CD4-positive, alpha-beta T cell (primary cell): ENCODE measurements at regions not wholly inside any gene's neighbourhood (a gene's known extent, or its start where the extent isn't known, plus 50 kb on each side); places are given as distances from the start of the nearest gene placed in this dataset.

ENCODE experiments used
- ATAC-seq: fragments of 200-7000 bp; cut with Tn5 transposase; one replicate; pipeline ENCODE4 v1.10.0; 2022; ENCODE audit warnings: mild to moderate bottlenecking; ENCODE audit not compliant: poor library complexity
- CTCF ChIA-PET: fragments of 350-600 bp; sonication (Branson Sonifier 250); formaldehyde crosslinking; loops from one replicate; lab custom pipeline; 2021; ENCODE audit warnings: antibody characterized with exemption, inconsistent platforms; lab: Charles Lee
- POLR2A ChIA-PET: fragments of 350-600 bp; sonication (Branson Sonifier 250); formaldehyde crosslinking; loops from one replicate; lab custom pipeline; 2021; ENCODE audit warnings: antibody characterized with exemption, inconsistent platforms; lab: Charles Lee
- DNase-seq, 14 experiments: peaks; one replicate each; pipeline ENCODE4 v3.0.0-alpha.2; 2013 to 2020; ENCODE audit warnings: mixed read lengths in 2 of 14
- H3K27ac ChIP-seq, 2 donors: one replicate each; pipeline versions ENCODE4 v1.5.1 to v1.7.0; 2013; ENCODE audit warnings: low read length in 2 of 2, low read depth in 1 of 2, mild to moderate bottlenecking in 1 of 2
- H3K27me3 ChIP-seq, 2 experiments: 1 replicate in 1 of 2; 2 replicates in 1 of 2; pipeline versions ENCODE4 v1.6.1 to v1.7.0; 2013; ENCODE audit warnings: low read length in 2 of 2, control low read depth in 1 of 2, mild to moderate bottlenecking in 1 of 2, moderate library complexity in 1 of 2; ENCODE audit not compliant: insufficient read depth in 2 of 2, control insufficient read depth in 1 of 2
- H3K36me3 ChIP-seq: one replicate; pipeline ENCODE4 v1.6.1; 2013; ENCODE audit warnings: low read length, control low read depth; ENCODE audit not compliant: insufficient read depth
- H3K4me1 ChIP-seq: one replicate; pipeline ENCODE4 v1.6.1; 2013; ENCODE audit warnings: low read length, control low read depth; ENCODE audit not compliant: insufficient read depth
- H3K4me3 ChIP-seq: one replicate; pipeline ENCODE4 v1.5.1; 2013; ENCODE audit warnings: mild to moderate bottlenecking, low read length, moderate library complexity
- H3K9me3 ChIP-seq, 2 experiments: 1 replicate in 1 of 2; 2 replicates in 1 of 2; pipeline versions ENCODE4 v1.6.1 to v1.7.0; 2013; ENCODE audit warnings: low read length in 2 of 2, mild to moderate bottlenecking in 2 of 2, control low read depth in 1 of 2, moderate library complexity in 1 of 2; ENCODE audit not compliant: control insufficient read depth in 1 of 2, insufficient read depth in 1 of 2
- H3K27ac Mint-ChIP-seq: one replicate; pipeline ENCODE4 v1.8.0; 2020; ENCODE audit warnings: mixed read lengths
- H3K27me3 Mint-ChIP-seq: one replicate; pipeline ENCODE4 v1.8.0; 2021; ENCODE audit warnings: mixed read lengths
- H3K36me3 Mint-ChIP-seq: one replicate; pipeline ENCODE4 v1.8.0; 2021; ENCODE audit warnings: low read depth, mixed read lengths
- H3K4me1 Mint-ChIP-seq: one replicate; pipeline ENCODE4 v1.8.0; 2021; ENCODE audit warnings: low read depth, mixed read lengths
- H3K4me3 Mint-ChIP-seq: one replicate; pipeline ENCODE4 v1.8.0; 2020; ENCODE audit warnings: mild to moderate bottlenecking, mixed read lengths
- H3K9me3 Mint-ChIP-seq: one replicate; pipeline ENCODE4 v1.8.0; 2020; ENCODE audit warnings: mixed read lengths
- CTCF ChIP-seq: fragments of 200-600 bp; IDR thresholded peaks from one replicate; pipeline ENCODE4 v1.8.0; 2022; ENCODE audit warnings: antibody characterized with exemption, mild to moderate bottlenecking
- intact Hi-C, 2 experiments: fragments of 100-400 bp; cut with DNase I in 1 of 2; cut with micrococcal nuclease in 1 of 2; formaldehyde crosslinking; loops; one replicate each; pipeline versions ENCODE4 v1.15.1 to v1.9.0; 2023 to 2025; cut with DNase I, micrococcal nuclease

GRCh38 chr10:120749856-120750566 is 101.2 kb upstream of the WDR11 start:
- POLR2A ChIA-PET = no interaction called here
- Histone ChIP-seq H3K36me3 (no peaks in the 10 kb centered on the region), H3K9me3 (no peaks in the 10 kb centered on the region), H3K4me1 (no peaks in the 10 kb centered on the region), H3K27me3 (no peaks in the 10 kb centered on the region), H3K4me3 (no peak overlapping the region), H3K27ac (no peak overlapping the region)
- no peak for ATAC-seq
- intact Hi-C loops = no loop called here
- no peak overlapping the region for H3K4me3 Mint-ChIP-seq
- H3K27ac Mint-ChIP-seq = no peak overlapping the region
- H3K36me3 Mint-ChIP-seq = no peaks in the 10 kb centered on the region
- no peaks in the 10 kb centered on the region for H3K4me1 Mint-ChIP-seq
- H3K27me3 Mint-ChIP-seq = peaks cover 22% of the 10 kb centered on the region
- no peaks in the 10 kb centered on the region for H3K9me3 Mint-ChIP-seq
- CTCF ChIA-PET = no interaction called here
- TF ChIP-seq CTCF = no peak
- DNase-seq = peak in 3 of 14 experiments; percentile 13 to 36 (median 30)

- intact Hi-C loops = no loop called here
- Histone ChIP-seq H3K27me3 (peaks cover 0 to 5% of the 10 kb centered on the region in 2 experiments), H3K27ac (no peak overlapping the region), H3K4me3 (no peak overlapping the region), H3K36me3 (no peaks in the 10 kb centered on the region), H3K4me1 (no peaks in the 10 kb centered on the region), H3K9me3 (no peaks in the 10 kb centered on the region)
- no peak for TF ChIP-seq CTCF
- H3K27me3 Mint-ChIP-seq = peaks cover 24% of the 10 kb centered on the region
- H3K4me1 Mint-ChIP-seq = no peaks in the 10 kb centered on the region
- ChIA-PET POLR2A (no interaction called here), CTCF (no interaction called here)
- no peak for ATAC-seq
- H3K27ac Mint-ChIP-seq = no peak overlapping the region
- DNase-seq = no peak
- H3K4me3 Mint-ChIP-seq = no peak overlapping the region
- no peaks in the 10 kb centered on the region for H3K36me3 Mint-ChIP-seq
- H3K9me3 Mint-ChIP-seq = no peaks in the 10 kb centered on the region
These were observed 95.4 kb upstream of the WDR11 start for GRCh38 chr10:120755771-120756170.

- Histone ChIP-seq H3K27ac (no peak overlapping the region), H3K36me3 (no peaks in the 10 kb centered on the region), H3K9me3 (no peaks in the 10 kb centered on the region), H3K27me3 (peaks cover 0 to 5% of the 10 kb centered on the region in 2 experiments), H3K4me1 (no peaks in the 10 kb centered on the region), H3K4me3 (no peak overlapping the region)
- H3K27ac Mint-ChIP-seq = no peak overlapping the region
- H3K36me3 Mint-ChIP-seq = no peaks in the 10 kb centered on the region
- H3K4me1 Mint-ChIP-seq = no peaks in the 10 kb centered on the region
- H3K27me3 Mint-ChIP-seq = peaks cover 17% of the 10 kb centered on the region
- DNase-seq (peak in 2 of 14 experiments; percentile 5 to 16), ATAC-seq (no peak)
- no peak for TF ChIP-seq CTCF
- ChIA-PET CTCF (no interaction called here), POLR2A (no interaction called here)
- intact Hi-C loops = no loop called here
- no peak overlapping the region for H3K4me3 Mint-ChIP-seq
- H3K9me3 Mint-ChIP-seq = no peaks in the 10 kb centered on the region
These were observed 90.9 kb upstream of the WDR11 start for GRCh38 chr10:120760253-120760652.
